Right atrium auricular region (tissue), 2 donors: ENCODE measurements at regions not wholly inside any gene's neighbourhood (a gene's known extent, or its start where the extent isn't known, plus 50 kb on each side); places are given as distances from the start of the nearest gene placed in this dataset.

Experiments
- DNase-seq: peaks from one replicate; pipeline ENCODE4 v3.0.0-alpha.2; 2019; ENCODE audit warnings: low spot score
- H3K27ac ChIP-seq, 2 donors: fragments of 200-600 bp; sonication (generic); 1 replicate in 1 of 2; 2 replicates in 1 of 2; pipeline ENCODE4 v1.5.1; 2016 to 2019
- H3K27me3 ChIP-seq, 2 donors: fragments of 200-600 bp; sonication (generic); one replicate each; pipeline versions ENCODE4 v1.5.1 to v1.6.0; 2017 to 2019
- H3K36me3 ChIP-seq: fragments of 200-600 bp; sonication (generic); one replicate; pipeline ENCODE4 v1.5.1; 2016
- H3K4me1 ChIP-seq, 2 donors: fragments of 200-600 bp; sonication (generic); one replicate each; pipeline versions ENCODE4 v1.5.1 to v1.6.0; 2017 to 2019
- H3K4me3 ChIP-seq, 2 donors: fragments of 200-600 bp; sonication (generic); 1 replicate in 1 of 2; 2 replicates in 1 of 2; pipeline ENCODE4 v1.5.1; 2017 to 2019; ENCODE audit warnings: mild to moderate bottlenecking in 1 of 2, moderate library complexity in 1 of 2
- H3K9me3 ChIP-seq, 2 donors: fragments of 200-600 bp; sonication (generic); one replicate each; pipeline ENCODE4 v1.5.1; 2019
- TF ChIP-seq, protein P1 (sequence below), 2 donors: fragments of 200-600 bp; sonication (generic); IDR thresholded peaks; one replicate each; pipeline ENCODE4 v1.5.1; 2019; ENCODE audit warnings: antibody characterized with exemption in 2 of 2

- H3K4me1 ChIP-seq = no peaks in the 10 kb centered on the region
- no peak overlapping the region for H3K27ac ChIP-seq
- H3K36me3 ChIP-seq = no peaks in the 10 kb centered on the region
- H3K4me3 ChIP-seq = no peak overlapping the region
- TF ChIP-seq, protein P1, sequence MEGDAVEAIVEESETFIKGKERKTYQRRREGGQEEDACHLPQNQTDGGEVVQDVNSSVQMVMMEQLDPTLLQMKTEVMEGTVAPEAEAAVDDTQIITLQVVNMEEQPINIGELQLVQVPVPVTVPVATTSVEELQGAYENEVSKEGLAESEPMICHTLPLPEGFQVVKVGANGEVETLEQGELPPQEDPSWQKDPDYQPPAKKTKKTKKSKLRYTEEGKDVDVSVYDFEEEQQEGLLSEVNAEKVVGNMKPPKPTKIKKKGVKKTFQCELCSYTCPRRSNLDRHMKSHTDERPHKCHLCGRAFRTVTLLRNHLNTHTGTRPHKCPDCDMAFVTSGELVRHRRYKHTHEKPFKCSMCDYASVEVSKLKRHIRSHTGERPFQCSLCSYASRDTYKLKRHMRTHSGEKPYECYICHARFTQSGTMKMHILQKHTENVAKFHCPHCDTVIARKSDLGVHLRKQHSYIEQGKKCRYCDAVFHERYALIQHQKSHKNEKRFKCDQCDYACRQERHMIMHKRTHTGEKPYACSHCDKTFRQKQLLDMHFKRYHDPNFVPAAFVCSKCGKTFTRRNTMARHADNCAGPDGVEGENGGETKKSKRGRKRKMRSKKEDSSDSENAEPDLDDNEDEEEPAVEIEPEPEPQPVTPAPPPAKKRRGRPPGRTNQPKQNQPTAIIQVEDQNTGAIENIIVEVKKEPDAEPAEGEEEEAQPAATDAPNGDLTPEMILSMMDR (IDR thresholded peaks at IDR 0.05) = no peak
- H3K9me3 ChIP-seq = no peaks in the 10 kb centered on the region
- DNase-seq = no peak
- H3K27me3 ChIP-seq = no peaks in the 10 kb centered on the region
These were observed 106.0 kb upstream of the RPS23 start for GRCh38 chr5:82384034-82384750.

- Histone ChIP-seq H3K9me3 (no peaks in the 10 kb centered on the region), H3K27me3 (no peaks in the 10 kb centered on the region), H3K27ac (no peak overlapping the region), H3K36me3 (no peaks in the 10 kb centered on the region), H3K4me1 (no peaks in the 10 kb centered on the region), H3K4me3 (no peak overlapping the region)
- no peak for DNase-seq
- TF ChIP-seq, protein P1 (IDR thresholded peaks at IDR 0.05) = no peak
These were observed 103.4 kb upstream of the RPS23 start for GRCh38 chr5:82381591-82381990.

- DNase-seq = no peak
- TF ChIP-seq, protein P1 (IDR thresholded peaks at IDR 0.05) = no peak
- H3K27me3 ChIP-seq = no peaks in the 10 kb centered on the region
- H3K9me3 ChIP-seq = no peaks in the 10 kb centered on the region
- H3K4me1 ChIP-seq = no peaks in the 10 kb centered on the region
- H3K27ac ChIP-seq = peak overlapping the region in 1 of 2 donors; percentile 48
- no peaks in the 10 kb centered on the region for H3K36me3 ChIP-seq
- H3K4me3 ChIP-seq = no peak overlapping the region
These were observed 98.2 kb upstream of the RPS23 start for GRCh38 chr5:82376307-82376706.

DNA sequence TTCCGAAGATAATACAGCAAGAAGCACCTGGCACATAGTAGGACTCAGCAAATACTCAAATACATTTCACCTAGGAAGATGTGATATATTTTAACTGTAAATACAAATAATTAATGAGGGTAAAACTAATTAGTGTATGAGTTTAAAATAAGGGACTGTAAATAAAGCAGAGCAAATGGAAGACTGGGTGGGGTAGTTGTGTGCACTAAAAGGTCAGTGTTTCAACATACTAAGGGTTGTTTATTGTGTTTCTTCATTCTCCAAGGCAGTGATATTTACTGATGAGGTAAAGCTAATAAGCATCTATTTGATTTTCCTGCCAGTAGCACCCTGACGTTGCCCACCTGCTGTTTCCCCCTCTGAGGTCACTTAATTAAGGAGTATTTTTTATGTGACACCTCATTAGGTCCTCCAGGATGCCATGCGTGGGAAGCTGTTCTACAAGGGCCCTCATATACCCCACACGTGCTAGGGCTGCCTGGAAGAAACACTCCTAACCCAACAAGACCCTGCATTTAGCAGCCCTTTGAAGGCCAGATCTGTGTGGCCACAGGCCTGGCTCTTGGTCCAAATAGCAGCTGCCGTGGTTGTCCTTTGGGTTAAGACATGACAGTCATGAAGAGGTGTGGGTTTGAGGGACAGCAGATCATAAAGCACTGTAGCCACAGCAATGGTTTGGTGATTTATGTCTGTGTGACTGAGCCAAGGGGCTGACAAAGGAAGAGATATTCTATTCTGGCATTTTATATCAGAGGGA is 97.5 kb upstream of the RPS23 start:
- Histone ChIP-seq H3K9me3 (no peaks in the 10 kb centered on the region), H3K36me3 (no peaks in the 10 kb centered on the region), H3K4me3 (no peak overlapping the region), H3K4me1 (no peaks in the 10 kb centered on the region), H3K27me3 (no peaks in the 10 kb centered on the region), H3K27ac (peak overlapping the region; percentile 29 to 48)
- DNase-seq = no peak
- TF ChIP-seq, protein P1 (IDR thresholded peaks at IDR 0.05) = no peak

DNA sequence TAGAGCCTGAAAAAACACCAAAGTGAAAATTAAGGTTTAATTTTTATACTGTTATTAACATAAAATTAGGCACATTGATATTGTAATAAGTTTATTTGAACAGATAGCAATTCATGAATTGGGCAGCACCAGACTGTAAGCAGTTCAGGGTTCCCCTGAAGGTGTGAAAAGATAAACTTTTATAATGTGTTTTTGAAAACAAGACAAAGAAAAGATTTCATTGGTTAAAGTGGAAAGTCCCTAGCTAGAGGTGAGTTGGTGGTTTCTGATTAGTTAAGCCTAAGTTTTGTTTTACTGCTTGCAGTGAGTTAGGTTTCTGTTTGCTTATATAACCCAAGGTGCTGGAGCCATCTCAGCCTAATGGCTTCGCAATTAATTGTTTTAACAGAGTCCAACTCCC is 96.5 kb upstream of the RPS23 start:
- TF ChIP-seq, protein P1 (IDR thresholded peaks at IDR 0.05) = no peak
- Histone ChIP-seq H3K36me3 (no peaks in the 10 kb centered on the region), H3K4me3 (no peak overlapping the region), H3K27me3 (no peaks in the 10 kb centered on the region), H3K4me1 (no peaks in the 10 kb centered on the region), H3K9me3 (no peaks in the 10 kb centered on the region), H3K27ac (no peak overlapping the region)
- DNase-seq = no peak
